ENCODE measurements at regions not wholly inside any gene's neighbourhood (a gene's known extent, or its start where the extent isn't known, plus 50 kb on each side); places are given as distances from the start of the nearest gene placed in this dataset.

DNA sequence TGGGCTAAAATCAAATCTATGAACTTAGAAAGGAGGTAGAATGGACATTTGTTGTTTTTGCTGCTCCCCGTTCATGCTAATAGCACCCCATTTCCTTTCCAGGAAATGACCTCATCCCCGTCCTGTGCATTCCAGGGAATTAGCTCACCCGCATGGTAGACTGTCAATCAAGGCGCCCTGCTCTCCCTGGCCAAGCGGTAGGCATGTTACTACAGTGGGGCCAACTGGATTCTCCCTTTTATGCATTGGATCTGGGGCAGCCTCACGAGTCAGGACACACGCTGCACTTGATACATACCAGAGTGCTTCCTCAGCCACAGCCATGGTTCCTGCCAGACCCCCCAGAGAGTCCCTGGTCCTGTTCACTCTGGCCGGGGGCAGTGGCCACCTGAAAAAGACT is 111.0 kb upstream of the PTCH1 start:
- Histone ChIP-seq H4K20me1 (ENCODE audit: control insufficient read depth, insufficient read depth, low read depth, low read length) (no peaks in the 10 kb centered on the region), H3K4me1 (ENCODE audit: control insufficient read depth, low read length) (no peaks in the 10 kb centered on the region), H3K4me2 (ENCODE audit: low read length) (no peak overlapping the region), H3K27ac (ENCODE audit: low read depth, low read length) (no peak overlapping the region), H3K4me3 (ENCODE audit: low read length) (no peak overlapping the region), H3K27me3 (ENCODE audit: control insufficient read depth, low read length) (no peaks in the 10 kb centered on the region), H3F3A (ENCODE audit: control insufficient read depth, insufficient read depth) (no peaks in the 10 kb centered on the region), H3K9me2 (replicated peaks; ENCODE audit: control insufficient read depth, low read length) (no peaks in the 10 kb centered on the region), H3K36me3 (ENCODE audit: control insufficient read depth, low read length) (no peaks in the 10 kb centered on the region), H3K79me2 (ENCODE audit: control insufficient read depth, low read length) (no peaks in the 10 kb centered on the region), H3K9me3 (ENCODE audit: control insufficient read depth, insufficient read depth, low read length) (no peaks in the 10 kb centered on the region)
- TF ChIP-seq, protein P1, sequence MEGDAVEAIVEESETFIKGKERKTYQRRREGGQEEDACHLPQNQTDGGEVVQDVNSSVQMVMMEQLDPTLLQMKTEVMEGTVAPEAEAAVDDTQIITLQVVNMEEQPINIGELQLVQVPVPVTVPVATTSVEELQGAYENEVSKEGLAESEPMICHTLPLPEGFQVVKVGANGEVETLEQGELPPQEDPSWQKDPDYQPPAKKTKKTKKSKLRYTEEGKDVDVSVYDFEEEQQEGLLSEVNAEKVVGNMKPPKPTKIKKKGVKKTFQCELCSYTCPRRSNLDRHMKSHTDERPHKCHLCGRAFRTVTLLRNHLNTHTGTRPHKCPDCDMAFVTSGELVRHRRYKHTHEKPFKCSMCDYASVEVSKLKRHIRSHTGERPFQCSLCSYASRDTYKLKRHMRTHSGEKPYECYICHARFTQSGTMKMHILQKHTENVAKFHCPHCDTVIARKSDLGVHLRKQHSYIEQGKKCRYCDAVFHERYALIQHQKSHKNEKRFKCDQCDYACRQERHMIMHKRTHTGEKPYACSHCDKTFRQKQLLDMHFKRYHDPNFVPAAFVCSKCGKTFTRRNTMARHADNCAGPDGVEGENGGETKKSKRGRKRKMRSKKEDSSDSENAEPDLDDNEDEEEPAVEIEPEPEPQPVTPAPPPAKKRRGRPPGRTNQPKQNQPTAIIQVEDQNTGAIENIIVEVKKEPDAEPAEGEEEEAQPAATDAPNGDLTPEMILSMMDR (IDR thresholded peaks at IDR 0.05; ENCODE audit: low read depth, low read length, poor library complexity, severe bottlenecking), result no peak
- TF ChIP-seq EZH2phosphoT487 (IDR thresholded peaks at IDR 0.05; ENCODE audit: borderline replicate concordance, low read length), result no peak

DNA sequence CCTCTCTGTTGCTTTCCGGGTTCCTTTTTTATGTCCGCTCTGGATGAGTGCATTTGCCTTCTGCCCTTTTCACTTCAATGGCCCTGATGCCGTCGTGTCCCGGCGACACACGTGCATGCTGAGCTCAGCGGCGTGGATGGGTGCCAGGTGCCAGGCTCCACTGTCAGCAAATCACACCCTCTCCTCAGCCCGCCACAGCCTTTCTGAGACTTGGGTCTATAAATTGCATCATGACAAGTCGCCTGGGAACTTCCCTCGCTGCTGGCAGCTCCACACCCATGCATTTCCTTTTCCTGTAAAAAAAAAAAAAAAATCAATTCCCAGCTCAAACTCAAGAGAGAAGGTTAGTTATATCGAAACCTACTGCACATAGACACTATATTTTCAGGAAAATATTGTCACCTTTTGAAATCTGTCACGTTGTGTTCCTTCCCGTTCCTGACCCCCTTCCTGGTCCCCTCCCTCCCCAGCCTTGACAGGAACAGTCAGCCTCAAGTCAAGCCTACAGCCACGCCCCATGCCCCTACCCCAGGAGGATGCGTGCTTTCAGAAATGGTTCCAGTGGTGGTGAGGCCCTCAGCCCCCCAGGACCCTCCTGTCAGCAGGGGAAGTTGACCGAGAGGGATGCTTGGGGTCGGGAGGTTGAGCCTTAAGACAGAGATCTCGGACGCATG is 110.3 kb upstream of the PTCH1 start:
- no peaks in the 10 kb centered on the region for H4K20me1 ChIP-seq (ENCODE audit: control insufficient read depth, insufficient read depth, low read depth, low read length)
- H3K27ac ChIP-seq (ENCODE audit: low read depth, low read length), result no peak overlapping the region
- H3K4me3 ChIP-seq (ENCODE audit: low read length), result no peak overlapping the region
- no peaks in the 10 kb centered on the region for H3F3A ChIP-seq (ENCODE audit: control insufficient read depth, insufficient read depth)
- no peaks in the 10 kb centered on the region for H3K4me1 ChIP-seq (ENCODE audit: control insufficient read depth, low read length)
- no peak overlapping the region for H3K4me2 ChIP-seq (ENCODE audit: low read length)
- H3K9me2 ChIP-seq (replicated peaks; ENCODE audit: control insufficient read depth, low read length), result no peaks in the 10 kb centered on the region
- H3K27me3 ChIP-seq (ENCODE audit: control insufficient read depth, low read length), result no peaks in the 10 kb centered on the region
- H3K79me2 ChIP-seq (ENCODE audit: control insufficient read depth, low read length), result no peaks in the 10 kb centered on the region
- no peaks in the 10 kb centered on the region for H3K36me3 ChIP-seq (ENCODE audit: control insufficient read depth, low read length)
- H3K9me3 ChIP-seq (ENCODE audit: control insufficient read depth, insufficient read depth, low read length), result no peaks in the 10 kb centered on the region
- TF ChIP-seq, protein P1 (IDR thresholded peaks at IDR 0.05; ENCODE audit: low read depth, low read length, poor library complexity, severe bottlenecking), result no peak
- no peak for TF ChIP-seq EZH2phosphoT487 (IDR thresholded peaks at IDR 0.05; ENCODE audit: borderline replicate concordance, low read length)

DNA sequence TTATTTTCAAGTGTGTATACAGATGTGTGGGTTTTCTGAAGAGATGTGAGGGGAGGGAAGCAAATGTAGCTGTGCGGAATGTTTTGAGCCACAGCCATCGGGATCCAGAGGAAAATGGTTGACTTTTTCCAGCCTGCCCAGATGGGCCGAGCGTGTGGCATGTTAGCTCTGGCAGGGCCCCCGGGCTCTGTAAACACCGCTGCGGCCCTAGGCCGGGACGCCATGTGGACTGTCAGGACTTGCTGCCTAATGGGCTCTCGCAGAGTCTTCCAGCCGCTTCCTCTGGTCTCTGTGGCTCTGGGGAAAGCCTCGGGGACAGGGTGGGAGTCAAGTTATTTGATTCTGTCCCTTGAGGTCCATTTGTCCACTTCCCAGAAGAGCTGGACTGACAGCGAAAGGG is 109.6 kb upstream of the PTCH1 start:
- H3K4me3 ChIP-seq (ENCODE audit: low read length), result no peak overlapping the region
- no peaks in the 10 kb centered on the region for H3K9me2 ChIP-seq (replicated peaks; ENCODE audit: control insufficient read depth, low read length)
- no peaks in the 10 kb centered on the region for H3K27me3 ChIP-seq (ENCODE audit: control insufficient read depth, low read length)
- no peak overlapping the region for H3K27ac ChIP-seq (ENCODE audit: low read depth, low read length)
- H3K4me1 ChIP-seq (ENCODE audit: control insufficient read depth, low read length), result no peaks in the 10 kb centered on the region
- TF ChIP-seq, protein P1 (IDR thresholded peaks at IDR 0.05; ENCODE audit: low read depth, low read length, poor library complexity, severe bottlenecking), result no peak
- no peak for TF ChIP-seq EZH2phosphoT487 (IDR thresholded peaks at IDR 0.05; ENCODE audit: borderline replicate concordance, low read length)
- H3K4me2 ChIP-seq (ENCODE audit: low read length), result no peak overlapping the region
- H3F3A ChIP-seq (ENCODE audit: control insufficient read depth, insufficient read depth), result no peaks in the 10 kb centered on the region
- no peaks in the 10 kb centered on the region for H3K36me3 ChIP-seq (ENCODE audit: control insufficient read depth, low read length)
- H4K20me1 ChIP-seq (ENCODE audit: control insufficient read depth, insufficient read depth, low read depth, low read length), result no peaks in the 10 kb centered on the region
- no peaks in the 10 kb centered on the region for H3K9me3 ChIP-seq (ENCODE audit: control insufficient read depth, insufficient read depth, low read length)
- H3K79me2 ChIP-seq (ENCODE audit: control insufficient read depth, low read length), result no peaks in the 10 kb centered on the region
